HG02840 (cell line): ENCODE measurements at regions not wholly inside any gene's neighbourhood (a gene's known extent, or its start where the extent isn't known, plus 50 kb on each side); places are given as distances from the start of the nearest gene placed in this dataset.
"Not testable (repeated sequence)": the region's sequence is repeated elsewhere in the genome, so short reads cannot be mapped to it uniquely, and the experiment has no call there.

Experiments
- ATAC-seq: cut with Tn5 transposase; IDR thresholded peaks from one replicate; pipeline ENCODE4 v1.9.1; 2021; ENCODE audit warnings: mild to moderate bottlenecking, moderate library complexity, moderate number of reproducible peaks; ENCODE audit not compliant: unreplicated experiment, low FRiP score

GRCh38 chrX:39477762-39478120 is 620.0 kb downstream of the BCOR start:
- no peak for ATAC-seq

GRCh38 chrX:39479856-39480255 is 617.9 kb downstream of the BCOR start:
- no peak for ATAC-seq

DNA sequence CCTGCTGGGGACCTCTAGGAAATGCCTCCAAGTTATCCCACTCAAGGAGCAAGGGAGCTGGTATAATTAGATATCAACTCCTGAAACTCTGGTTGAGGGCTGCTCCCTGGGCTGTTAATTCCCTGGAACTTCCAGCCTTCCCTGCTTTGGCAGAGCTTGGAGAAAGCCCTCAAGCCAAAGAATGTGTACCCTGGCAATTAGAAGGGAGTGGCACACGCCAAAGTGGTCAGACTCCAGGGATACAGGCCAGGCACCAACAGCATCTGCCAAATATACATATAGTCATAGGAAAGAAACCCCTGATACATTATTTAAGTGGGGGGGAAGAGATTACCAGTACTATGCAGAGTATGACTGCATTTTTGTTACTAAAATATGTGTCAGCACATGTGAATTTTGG is 616.8 kb downstream of the BCOR start:
- no peak for ATAC-seq

- no peak for ATAC-seq
Measured at GRCh38 chrX:39481621-39482020, 616.1 kb downstream of the BCOR start.

- no peak for ATAC-seq
Measured at GRCh38 chrX:39484159-39485068, 613.3 kb downstream of the BCOR start.

GRCh38 chrX:39487166-39487968 is 610.4 kb downstream of the BCOR start:
- no peak for ATAC-seq

DNA sequence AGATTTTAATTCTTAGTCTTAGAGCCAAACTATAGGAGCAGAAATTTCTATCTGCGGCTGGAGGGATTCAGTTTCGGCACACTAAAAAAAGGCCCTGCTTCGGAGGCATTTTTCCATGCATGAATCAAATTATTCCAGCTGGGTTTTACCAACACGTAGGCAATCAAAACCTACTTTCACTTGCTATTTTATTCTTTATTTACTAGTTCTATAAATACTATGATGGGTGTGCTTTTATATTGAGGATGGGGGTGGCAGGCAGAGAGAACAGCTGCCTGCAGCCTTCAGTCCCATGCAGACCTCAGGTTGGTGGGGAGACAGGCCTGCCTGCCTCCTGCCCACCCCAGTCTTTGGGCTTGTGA is 609.8 kb downstream of the BCOR start:
- no peak for ATAC-seq

- ATAC-seq = no peak
Measured at GRCh38 chrX:39491548-39492297, 606.0 kb downstream of the BCOR start.

GRCh38 chrX:39492497-39493162 is 605.1 kb downstream of the BCOR start:
- ATAC-seq = no peak

DNA sequence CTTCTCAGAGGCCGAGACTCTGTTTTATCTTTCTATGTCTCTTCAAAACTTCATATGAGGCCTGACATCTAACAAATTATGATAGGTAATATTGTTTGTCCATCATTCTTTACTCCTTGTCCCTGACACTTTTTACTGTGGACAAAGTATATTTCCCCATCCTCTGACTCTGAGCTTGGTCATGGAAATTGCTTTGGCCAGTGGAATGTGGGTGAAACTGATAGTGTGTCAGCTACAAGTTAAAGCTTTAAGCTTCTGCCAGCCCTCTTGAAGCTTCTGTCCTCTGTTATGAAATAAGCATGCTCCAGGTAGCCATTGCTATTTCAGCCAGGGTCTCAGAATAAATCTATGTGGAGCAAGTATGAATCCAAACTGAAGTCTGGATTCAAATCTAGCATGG is 604.6 kb downstream of the BCOR start:
- ATAC-seq = no peak

DNA sequence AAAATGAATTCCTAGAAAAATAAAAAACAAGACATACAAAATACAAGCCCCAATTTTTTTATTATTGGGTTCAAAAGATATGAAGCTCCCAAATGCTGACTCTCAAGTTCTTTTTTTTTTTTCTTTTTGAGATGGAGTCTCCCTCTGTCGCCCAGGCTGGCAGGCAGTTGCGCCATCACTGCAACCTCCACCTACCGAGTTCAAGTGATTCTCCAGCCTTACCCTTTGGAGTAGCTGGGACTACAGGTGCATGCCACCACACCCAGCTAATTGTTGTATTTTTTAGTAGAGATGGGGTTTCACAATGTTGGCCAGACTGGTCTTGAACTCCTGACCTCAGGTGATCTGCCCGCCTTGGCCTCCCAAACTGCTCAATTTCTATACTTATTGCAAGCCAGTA is 600.6 kb downstream of the BCOR start:
- not testable (repeated sequence) for ATAC-seq

DNA sequence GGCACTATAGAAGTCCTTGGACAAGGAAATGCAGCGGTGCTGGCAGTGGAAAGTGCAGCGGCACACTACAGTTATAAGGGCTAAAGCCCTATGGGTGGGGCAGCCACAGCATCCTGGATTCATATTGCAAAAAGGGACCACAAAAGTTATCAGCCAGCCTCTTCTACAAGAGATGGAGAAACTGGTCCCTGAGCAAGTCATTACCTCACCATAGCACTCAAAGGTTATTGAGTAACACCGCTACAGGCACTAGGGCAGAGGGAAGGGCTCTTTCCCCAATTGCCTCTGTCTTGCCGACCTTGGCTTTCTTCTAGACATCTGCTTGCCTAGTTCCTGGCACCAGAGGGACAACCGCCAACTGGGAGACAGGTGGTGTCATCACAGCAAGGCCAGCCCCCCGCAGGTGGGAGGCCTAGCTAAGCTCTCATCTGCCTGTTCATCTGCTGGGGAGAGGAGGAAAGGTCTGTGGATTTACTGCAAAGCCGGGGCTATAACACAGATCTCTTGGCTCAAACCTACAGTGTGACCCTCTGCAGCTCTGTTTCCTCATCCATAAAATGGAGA is 600.0 kb downstream of the BCOR start:
- no peak for ATAC-seq

DNA sequence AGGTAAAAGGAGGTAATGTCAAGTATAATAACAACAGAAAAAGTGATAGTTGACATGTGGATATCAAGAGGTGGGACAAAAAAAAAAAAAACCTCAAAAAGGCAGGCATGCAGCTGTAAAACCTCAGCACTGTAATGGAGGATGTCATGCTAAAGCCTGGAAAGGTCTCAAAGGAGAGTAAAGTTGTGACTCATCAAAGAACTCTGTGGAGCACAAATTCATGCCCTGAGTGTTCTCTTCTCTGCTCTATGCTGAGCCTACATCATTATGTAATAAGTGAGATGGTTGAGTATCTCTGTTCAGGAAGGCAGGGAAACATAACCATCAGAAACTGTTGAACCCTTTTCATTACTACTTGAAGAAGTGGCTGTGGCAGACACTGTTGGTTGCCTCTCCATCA is 597.8 kb downstream of the BCOR start:
- no peak for ATAC-seq

DNA sequence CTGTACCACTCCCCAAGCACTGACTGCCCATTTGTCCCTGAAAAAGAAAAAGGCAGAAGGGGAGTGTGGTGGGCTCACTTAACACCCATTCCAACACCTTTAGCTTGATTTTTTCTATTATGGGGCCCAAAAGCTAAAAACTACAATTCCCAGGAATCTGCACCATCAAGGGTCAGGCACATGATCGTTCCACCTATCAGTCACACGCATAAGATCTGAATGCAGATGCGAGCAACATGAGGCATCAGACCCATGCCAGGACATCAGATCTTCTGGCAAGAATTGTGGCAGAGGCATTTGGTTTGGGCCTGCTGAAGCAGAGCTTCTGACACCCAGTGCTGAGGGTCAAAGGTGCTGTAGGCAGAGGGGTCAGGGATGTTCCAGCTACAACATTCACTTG is 595.9 kb downstream of the BCOR start:
- no peak for ATAC-seq

- no peak for ATAC-seq
Measured at GRCh38 chrX:39502486-39502885, 595.3 kb downstream of the BCOR start.

- ATAC-seq = no peak
Measured at GRCh38 chrX:39504227-39504626, 593.5 kb downstream of the BCOR start.

- no peak for ATAC-seq
Measured at GRCh38 chrX:39504850-39505259, 592.9 kb downstream of the BCOR start.

DNA sequence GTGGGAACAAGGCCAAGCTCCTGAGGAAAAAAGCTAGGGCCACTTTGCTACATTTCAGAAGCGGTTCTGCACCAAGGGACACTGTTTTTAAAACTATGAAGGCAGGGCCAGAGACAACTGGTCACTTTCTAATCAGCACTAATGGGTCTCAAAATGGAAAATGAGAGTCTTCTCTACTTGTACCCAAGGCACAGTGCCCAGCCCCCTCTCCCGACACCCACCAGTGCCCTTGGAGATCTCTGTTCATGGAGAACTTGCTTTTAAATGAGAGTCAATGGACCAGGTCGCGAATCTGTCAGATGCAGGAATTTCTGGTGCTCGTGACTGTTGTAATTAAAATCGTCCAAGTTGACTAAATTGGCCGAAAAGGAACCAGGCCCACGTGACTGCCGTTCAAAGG is 591.6 kb downstream of the BCOR start:
- ATAC-seq = no peak

- no peak for ATAC-seq
Measured at GRCh38 chrX:39507034-39507433, 590.7 kb downstream of the BCOR start.

GRCh38 chrX:39507617-39508299 is 590.0 kb downstream of the BCOR start:
- ATAC-seq = no peak
